OCI-LY1 (cell line): ENCODE measurements at regions not wholly inside any gene's neighbourhood (a gene's known extent, or its start where the extent isn't known, plus 50 kb on each side); places are given as distances from the start of the nearest gene placed in this dataset.

Source experiments
- CTCF ChIP-seq: fragments of 200-600 bp; sonication (generic), shearing (Covaris generic); IDR thresholded peaks from 2 replicates; pipeline ENCODE4 v1.5.1; 2017; ENCODE audit warnings: mild to moderate bottlenecking, antibody characterized with exemption, low read length, moderate library complexity, mixed read lengths
- EZH2 ChIP-seq: fragments of 200-600 bp; sonication (generic), shearing (Covaris generic); IDR thresholded peaks from 2 replicates; pipeline ENCODE4 v1.8.0; 2017; ENCODE audit warnings: borderline replicate concordance, mixed run types, mild to moderate bottlenecking, antibody characterized with exemption, low read length, moderate library complexity, mixed read lengths

- no peak for TF ChIP-seq CTCF
- TF ChIP-seq EZH2: no peak
Measured at GRCh38 chr9:117491491-117491890, 76.6 kb upstream of the ASTN2 start.
